ENCODE measurements at regions not wholly inside any gene's neighbourhood (a gene's known extent, or its start where the extent isn't known, plus 50 kb on each side); places are given as distances from the start of the nearest gene placed in this dataset.

- intact Hi-C loops (cut with DNase I), result no loop called here
These were observed 156.0 kb upstream of the FAM83B start for GRCh38 chr6:54690596-54690995.

GRCh38 chr6:54694928-54695532 lies 151.5 kb upstream of the FAM83B start:
- no peak overlapping the region for H3K4me3 ChIP-seq
- ATAC-seq (no peak), DNase-seq (no peak)
- H3K36me3 ChIP-seq, result no peaks in the 10 kb centered on the region
- intact Hi-C loops (cut with DNase I), result no loop called here
- TF ChIP-seq CTCF (IDR thresholded peaks at IDR 0.05), result no peak
- H3K27me3 ChIP-seq, result no peaks in the 10 kb centered on the region
- no peak overlapping the region for H3K27ac ChIP-seq
- no peaks in the 10 kb centered on the region for H3K4me1 ChIP-seq
- H3K9me3 ChIP-seq, result no peaks in the 10 kb centered on the region

More at GRCh38 chr6:54690596-54690995, 156.0 kb upstream of the FAM83B start:
- Histone ChIP-seq H3K27me3 (no peaks in the 10 kb centered on the region), H3K9me3 (no peaks in the 10 kb centered on the region), H3K27ac (no peak overlapping the region), H3K4me1 (no peaks in the 10 kb centered on the region), H3K4me3 (no peak overlapping the region), H3K36me3 (no peaks in the 10 kb centered on the region)
- no peak for DNase-seq
- no peak for TF ChIP-seq CTCF (IDR thresholded peaks at IDR 0.05)
- ATAC-seq, result no peak

- no peak for TF ChIP-seq CTCF (IDR thresholded peaks at IDR 0.05)
- Histone ChIP-seq H3K9me3 (no peaks in the 10 kb centered on the region), H3K27ac (no peak overlapping the region), H3K36me3 (no peaks in the 10 kb centered on the region), H3K27me3 (no peaks in the 10 kb centered on the region), H3K4me1 (no peaks in the 10 kb centered on the region), H3K4me3 (no peak overlapping the region)
- intact Hi-C loops (cut with DNase I), result no loop called here
- ATAC-seq (no peak), DNase-seq (no peak)
These were observed 150.8 kb upstream of the FAM83B start for GRCh38 chr6:54695815-54696214.

GRCh38 chr6:54697424-54697823 lies 149.1 kb upstream of the FAM83B start:
- no peaks in the 10 kb centered on the region for H3K4me1 ChIP-seq
- H3K9me3 ChIP-seq, result no peaks in the 10 kb centered on the region
- no peak for DNase-seq
- no peak overlapping the region for H3K27ac ChIP-seq
- no peaks in the 10 kb centered on the region for H3K36me3 ChIP-seq
- no peak for ATAC-seq
- TF ChIP-seq CTCF (IDR thresholded peaks at IDR 0.05), result peak; percentile 18
- intact Hi-C loops (cut with DNase I), result no loop called here
- no peak overlapping the region for H3K4me3 ChIP-seq
- no peaks in the 10 kb centered on the region for H3K27me3 ChIP-seq

GRCh38 chr6:54698974-54699373 lies 147.6 kb upstream of the FAM83B start:
- Histone ChIP-seq H3K9me3 (no peaks in the 10 kb centered on the region), H3K4me3 (no peak overlapping the region), H3K27ac (no peak overlapping the region), H3K36me3 (no peaks in the 10 kb centered on the region), H3K27me3 (no peaks in the 10 kb centered on the region), H3K4me1 (no peaks in the 10 kb centered on the region)
- ATAC-seq (no peak), DNase-seq (no peak)
- intact Hi-C loops (cut with DNase I), result no loop called here
- no peak for TF ChIP-seq CTCF (IDR thresholded peaks at IDR 0.05)

GRCh38 chr6:54700158-54700557 lies 146.4 kb upstream of the FAM83B start:
- Histone ChIP-seq H3K9me3 (no peaks in the 10 kb centered on the region), H3K4me3 (no peak overlapping the region), H3K36me3 (no peaks in the 10 kb centered on the region), H3K27ac (no peak overlapping the region), H3K27me3 (no peaks in the 10 kb centered on the region), H3K4me1 (no peaks in the 10 kb centered on the region)
- DNase-seq, result no peak
- ATAC-seq, result no peak
- no peak for TF ChIP-seq CTCF (IDR thresholded peaks at IDR 0.05)
- intact Hi-C loops (cut with DNase I), result no loop called here
